Mucosa of rectum (tissue), 2 donors: ENCODE measurements at regions not wholly inside any gene's neighbourhood (a gene's known extent, or its start where the extent isn't known, plus 50 kb on each side); places are given as distances from the start of the nearest gene placed in this dataset.
"Not testable (repeated sequence)": the region's sequence is repeated elsewhere in the genome, so short reads cannot be mapped to it uniquely, and the experiment has no call there.

Experiments used
- H3K27ac ChIP-seq, 2 donors: one replicate each; pipeline ENCODE4 v1.7.0; 2013; ENCODE audit warnings: inconsistent platforms in 2 of 2, low read depth in 2 of 2, low read length in 2 of 2
- H3K27me3 ChIP-seq, 2 donors: one replicate each; pipeline ENCODE4 v1.7.0; 2013; ENCODE audit warnings: low read length in 2 of 2; ENCODE audit not compliant: control insufficient read depth in 2 of 2, insufficient read depth in 2 of 2
- H3K36me3 ChIP-seq, 2 donors: one replicate each; pipeline ENCODE4 v1.7.0; 2013; ENCODE audit warnings: low read length in 2 of 2; ENCODE audit not compliant: control insufficient read depth in 2 of 2, insufficient read depth in 2 of 2
- H3K4me1 ChIP-seq, 2 donors: one replicate each; pipeline ENCODE4 v1.7.0; 2013; ENCODE audit warnings: low read length in 2 of 2, mild to moderate bottlenecking in 1 of 2; ENCODE audit not compliant: control insufficient read depth in 2 of 2, insufficient read depth in 2 of 2
- H3K4me3 ChIP-seq, 2 donors: one replicate each; pipeline ENCODE4 v1.7.0; 2013; ENCODE audit warnings: low read length in 2 of 2
- H3K9ac ChIP-seq, 2 donors: one replicate each; pipeline ENCODE4 v1.7.0; 2013; ENCODE audit warnings: low read length in 2 of 2, low read depth in 1 of 2, mild to moderate bottlenecking in 1 of 2
- H3K9me3 ChIP-seq, 2 donors: one replicate each; pipeline ENCODE4 v1.7.0; 2013; ENCODE audit warnings: low read length in 2 of 2; ENCODE audit not compliant: control insufficient read depth in 2 of 2
- donor health status: healthy.
- donor health status: Normal muscosa, but diverticular disease.

DNA sequence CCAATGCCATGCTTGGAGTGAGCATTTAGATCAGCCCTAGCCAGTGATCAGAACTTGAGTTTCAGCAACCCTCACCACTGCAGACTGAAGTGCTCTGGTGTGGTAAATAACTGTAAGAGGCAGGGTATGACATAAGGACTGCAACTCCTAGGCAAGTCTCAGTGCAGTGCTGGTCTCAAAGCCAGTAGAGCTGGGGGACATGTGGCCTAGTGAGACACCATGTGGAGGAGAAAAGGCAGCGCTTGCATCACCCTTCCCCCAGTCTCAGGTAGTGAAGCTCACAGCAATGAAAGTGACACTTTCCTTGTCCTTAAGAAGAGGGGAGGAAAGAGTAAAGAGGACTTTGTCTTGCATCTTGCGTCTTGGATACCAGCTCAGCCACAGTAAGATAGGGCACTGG is 386.8 kb upstream of the POT1 start:
- Histone ChIP-seq H3K4me1 (no peaks in the 10 kb centered on the region), H3K9me3 (no peaks in the 10 kb centered on the region), H3K27ac (no peak overlapping the region), H3K4me3 (no peak overlapping the region), H3K36me3 (no peaks in the 10 kb centered on the region), H3K9ac (no peak overlapping the region), H3K27me3 (no peaks in the 10 kb centered on the region)

DNA sequence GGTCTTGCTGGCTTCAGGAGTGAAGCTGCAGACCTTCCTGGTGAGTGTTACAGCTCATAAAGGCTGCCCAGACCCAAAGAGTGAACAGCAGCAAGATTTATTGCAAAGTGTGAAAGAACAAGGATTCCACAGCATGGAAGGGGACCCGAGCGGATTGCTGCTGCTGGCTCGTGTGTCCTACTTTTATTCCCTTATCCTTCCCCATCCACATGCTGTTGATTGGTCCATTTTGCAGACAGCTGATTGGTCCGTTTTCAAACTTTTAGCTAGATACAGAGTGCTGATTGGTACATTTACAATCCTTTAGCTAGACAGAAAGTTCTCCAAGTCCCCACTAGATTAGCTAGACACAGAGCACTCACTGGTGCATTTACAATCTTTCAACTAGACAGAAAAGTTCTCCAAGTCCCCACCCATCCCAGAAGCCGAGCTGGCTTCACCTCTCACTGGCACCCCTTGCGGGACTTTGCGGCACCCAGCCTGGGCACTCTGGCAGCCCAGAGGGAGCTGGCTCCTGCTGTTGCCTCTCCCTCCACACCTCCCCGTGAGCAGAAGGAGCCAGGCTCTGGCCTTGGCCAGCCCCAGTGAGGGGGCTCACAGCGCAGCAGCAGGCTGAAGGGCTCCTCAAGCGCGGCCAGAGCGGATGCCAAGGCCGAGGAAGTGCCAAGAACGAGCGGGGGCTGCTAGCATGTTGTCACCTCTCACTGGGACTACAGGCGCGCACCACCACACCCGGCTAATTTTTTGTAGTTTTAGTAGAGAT is 369.6 kb upstream of the POT1 start:
- no peaks in the 10 kb centered on the region for H3K9me3 ChIP-seq
- no peaks in the 10 kb centered on the region for H3K36me3 ChIP-seq
- H3K27ac ChIP-seq, result no peak overlapping the region
- H3K4me3 ChIP-seq, result no peak overlapping the region
- H3K27me3 ChIP-seq, result no peaks in the 10 kb centered on the region
- no peaks in the 10 kb centered on the region for H3K4me1 ChIP-seq
- H3K9ac ChIP-seq, result no peak overlapping the region

DNA sequence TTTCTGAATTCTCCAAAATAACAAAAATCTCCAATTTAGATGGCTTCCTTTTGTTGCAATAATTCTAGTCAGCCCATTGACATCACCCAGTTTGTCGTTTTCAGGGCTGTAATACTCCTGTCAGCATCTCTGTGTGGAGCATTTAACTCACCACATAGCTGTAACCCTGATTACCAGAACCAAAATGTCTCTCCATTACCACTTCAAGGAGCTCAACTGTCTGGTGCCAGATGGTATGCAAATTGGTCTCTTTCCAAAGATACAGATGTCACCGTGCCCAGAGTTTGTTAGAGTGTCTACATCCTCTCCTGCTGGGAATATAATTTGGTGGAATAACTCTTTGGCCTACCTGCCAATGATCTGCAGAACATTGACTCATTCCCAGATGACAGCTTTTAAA is 350.3 kb upstream of the POT1 start:
- peaks cover 0 to 3% of the 10 kb centered on the region in 2 donors for H3K9me3 ChIP-seq
- no peaks in the 10 kb centered on the region for H3K36me3 ChIP-seq
- no peak overlapping the region for H3K4me3 ChIP-seq
- no peak overlapping the region for H3K27ac ChIP-seq
- no peaks in the 10 kb centered on the region for H3K4me1 ChIP-seq
- no peaks in the 10 kb centered on the region for H3K27me3 ChIP-seq
- H3K9ac ChIP-seq, result no peak overlapping the region

DNA sequence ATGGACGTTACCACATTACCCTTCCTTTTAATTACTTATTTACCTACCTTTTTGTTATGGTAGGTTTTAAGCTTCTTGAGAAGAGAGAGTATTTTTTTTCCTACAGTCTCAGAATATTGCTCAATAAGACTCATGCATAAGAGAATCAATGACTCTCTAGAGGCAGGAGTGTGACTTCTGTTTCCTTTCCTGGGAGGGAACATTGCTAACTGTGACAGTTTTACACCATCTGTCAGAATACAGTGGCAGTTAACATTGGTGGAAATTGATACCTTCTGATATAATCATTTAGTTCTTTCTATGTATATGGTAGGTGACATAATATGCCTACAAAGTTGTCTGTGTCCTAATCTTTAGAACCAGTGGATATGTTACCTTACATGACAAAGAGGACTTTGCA is 348.7 kb upstream of the POT1 start:
- no peak overlapping the region for H3K27ac ChIP-seq
- H3K36me3 ChIP-seq, result no peaks in the 10 kb centered on the region
- H3K27me3 ChIP-seq, result no peaks in the 10 kb centered on the region
- H3K4me3 ChIP-seq, result no peak overlapping the region
- H3K4me1 ChIP-seq, result no peaks in the 10 kb centered on the region
- H3K9me3 ChIP-seq, result peaks cover 0 to 3% of the 10 kb centered on the region in 2 donors
- H3K9ac ChIP-seq, result no peak overlapping the region

DNA sequence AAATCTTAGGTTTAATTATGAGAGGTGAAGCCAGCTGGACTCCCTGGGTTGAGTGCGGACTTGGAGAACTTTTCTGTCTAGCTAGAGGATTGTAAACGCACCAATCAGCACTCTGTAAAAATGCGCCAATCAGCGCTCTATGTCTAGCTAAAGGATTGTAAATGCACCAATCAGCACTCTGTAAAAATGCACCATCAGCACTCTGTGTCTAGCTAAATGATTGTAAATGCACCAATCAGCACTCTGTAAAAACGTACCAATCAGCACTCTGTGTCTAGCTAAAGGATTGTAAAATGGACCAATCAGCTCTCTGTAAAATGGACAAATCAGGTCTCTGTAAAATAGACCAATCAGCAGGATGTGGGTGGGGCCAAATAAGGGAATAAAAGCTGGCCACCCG is 345.1 kb upstream of the POT1 start:
- H3K27ac ChIP-seq, H3K36me3 ChIP-seq, H3K9ac ChIP-seq, H3K4me1 ChIP-seq, H3K9me3 ChIP-seq, H3K27me3 ChIP-seq, H3K4me3 ChIP-seq: not testable (repeated sequence)

DNA sequence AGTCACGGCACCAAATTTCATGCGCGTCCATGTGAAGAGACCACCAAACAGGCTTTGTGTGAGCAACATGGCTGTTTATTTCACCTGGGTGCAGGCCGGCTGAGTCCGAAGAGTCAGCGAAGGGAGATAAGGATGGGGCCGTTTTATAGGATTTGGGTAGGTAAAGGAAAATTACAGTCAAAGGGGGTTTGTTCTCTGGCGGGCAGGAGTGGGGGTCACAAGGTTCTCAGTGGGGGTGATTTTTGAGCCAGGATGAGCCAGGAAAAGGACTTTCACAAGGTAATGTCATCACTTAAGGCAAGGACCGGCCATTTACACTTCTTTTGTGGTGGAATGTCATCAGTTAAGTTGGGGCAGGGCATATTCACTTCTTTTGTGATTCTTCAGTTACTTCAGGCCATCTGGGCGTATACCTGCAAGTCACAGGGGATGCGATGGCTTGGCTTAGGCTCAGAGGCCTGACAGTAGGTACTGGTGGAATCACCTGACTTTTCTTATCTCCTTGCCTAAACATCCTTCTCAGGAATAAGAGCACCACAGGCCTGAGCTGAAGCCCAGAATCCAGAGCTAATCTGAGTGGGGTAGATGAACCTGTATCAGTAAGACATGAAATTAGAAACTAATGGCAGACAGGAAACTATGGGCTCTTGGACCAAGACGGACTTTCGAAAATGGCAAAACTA is 334.7 kb upstream of the POT1 start:
- H3K9me3 ChIP-seq, H3K9ac ChIP-seq, H3K27ac ChIP-seq, H3K36me3 ChIP-seq, H3K4me1 ChIP-seq, H3K4me3 ChIP-seq, H3K27me3 ChIP-seq: not testable (repeated sequence)

DNA sequence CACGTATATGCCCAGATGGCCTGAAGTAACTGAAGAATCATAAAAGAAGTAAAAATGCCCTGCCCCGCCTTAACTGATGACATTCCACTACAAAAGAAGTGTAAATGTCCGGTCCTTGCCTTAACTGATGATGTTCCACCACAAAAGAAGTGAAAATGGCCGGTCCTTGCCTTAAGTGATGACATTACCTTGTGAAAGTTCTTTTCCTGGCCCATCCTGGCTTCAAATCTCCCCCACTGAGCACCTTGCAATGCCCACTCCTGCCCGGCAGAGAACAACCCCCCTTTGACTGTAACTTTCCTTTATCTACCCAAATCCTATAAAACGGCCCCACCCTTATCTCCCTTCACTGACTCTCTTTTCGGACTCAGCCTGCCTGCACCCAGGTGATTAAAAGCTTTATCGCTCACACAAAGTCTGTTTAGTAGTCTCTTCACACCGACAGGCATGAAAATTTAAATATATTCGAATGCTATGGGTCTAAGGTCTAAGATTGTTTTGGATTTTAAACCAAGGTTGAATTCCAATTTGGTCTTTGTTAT is 329.3 kb upstream of the POT1 start:
- H3K27me3 ChIP-seq, H3K4me1 ChIP-seq, H3K36me3 ChIP-seq, H3K9me3 ChIP-seq, H3K4me3 ChIP-seq, H3K9ac ChIP-seq, H3K27ac ChIP-seq: not testable (repeated sequence)

DNA sequence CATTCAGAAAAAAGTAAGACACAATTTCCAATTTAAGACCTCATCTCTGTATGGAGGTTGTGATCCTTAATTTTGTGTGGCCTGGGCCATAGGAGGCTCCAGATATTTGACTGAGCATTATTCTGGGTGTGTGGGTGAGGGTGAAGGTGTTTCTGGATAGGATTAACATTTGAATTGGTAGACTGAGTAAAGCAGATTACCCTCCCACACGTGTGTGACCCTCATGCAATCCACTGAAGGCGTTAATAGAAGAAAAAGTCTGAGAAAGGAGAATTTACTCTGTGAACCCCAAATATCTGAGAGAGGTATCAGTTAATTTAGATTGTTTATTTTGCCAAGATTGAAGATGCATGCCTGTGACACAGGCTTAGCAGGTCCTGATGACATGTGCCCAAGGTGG is 328.0 kb upstream of the POT1 start:
- H3K4me1 ChIP-seq, result no peaks in the 10 kb centered on the region
- no peak overlapping the region for H3K9ac ChIP-seq
- H3K9me3 ChIP-seq, result no peaks in the 10 kb centered on the region
- H3K27me3 ChIP-seq, result no peaks in the 10 kb centered on the region
- H3K27ac ChIP-seq, result no peak overlapping the region
- no peaks in the 10 kb centered on the region for H3K36me3 ChIP-seq
- no peak overlapping the region for H3K4me3 ChIP-seq

DNA sequence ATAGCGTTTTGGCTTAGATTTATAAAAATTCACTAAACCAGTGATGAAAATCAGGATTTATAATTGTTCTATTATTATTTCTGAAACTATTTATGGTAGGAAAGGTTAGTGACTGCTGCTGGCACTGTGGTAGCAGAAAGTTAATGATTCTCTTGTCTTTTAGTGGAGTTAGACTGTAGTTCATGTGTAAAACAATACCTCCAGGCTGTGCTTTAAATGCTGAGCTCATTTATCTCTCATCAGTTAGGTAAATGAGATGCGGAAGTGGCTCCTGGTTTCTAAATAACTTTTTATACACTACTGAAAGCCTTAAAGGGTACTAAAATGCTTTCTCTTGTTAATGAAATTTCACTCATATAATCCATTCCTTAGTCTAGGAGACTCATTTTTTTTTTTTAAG is 326.8 kb upstream of the POT1 start:
- Histone ChIP-seq H3K9ac (no peak overlapping the region), H3K36me3 (no peaks in the 10 kb centered on the region), H3K4me1 (no peaks in the 10 kb centered on the region), H3K9me3 (no peaks in the 10 kb centered on the region), H3K4me3 (no peak overlapping the region), H3K27me3 (no peaks in the 10 kb centered on the region), H3K27ac (no peak overlapping the region)

DNA sequence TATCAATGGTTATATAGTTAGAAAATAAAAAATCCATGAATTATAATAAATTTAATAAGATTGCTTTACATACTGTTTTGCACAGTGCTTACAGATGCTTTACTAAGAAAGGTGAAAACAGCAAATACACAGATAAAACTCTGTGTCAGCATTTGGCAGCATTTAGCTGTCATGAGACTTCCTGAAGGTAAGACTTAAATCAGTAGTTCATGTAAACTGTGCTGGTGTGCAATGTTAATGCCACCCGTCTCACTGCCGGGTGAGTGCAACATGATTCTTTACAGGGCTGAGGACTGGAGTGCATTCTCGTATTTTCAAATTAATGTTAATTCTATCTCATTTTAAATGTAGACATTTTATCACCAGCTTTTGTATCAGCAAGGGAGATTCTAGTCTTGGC is 326.2 kb upstream of the POT1 start:
- no peaks in the 10 kb centered on the region for H3K4me1 ChIP-seq
- no peaks in the 10 kb centered on the region for H3K9me3 ChIP-seq

More for the DNA sequence above, 326.2 kb upstream of the POT1 start:
- H3K9ac ChIP-seq, result no peak overlapping the region
- H3K36me3 ChIP-seq, result no peaks in the 10 kb centered on the region
- H3K27ac ChIP-seq, result no peak overlapping the region
- H3K4me3 ChIP-seq, result no peak overlapping the region
- H3K27me3 ChIP-seq, result no peaks in the 10 kb centered on the region
